NCI-H1092 (cell line): ENCODE measurements at regions not wholly inside any gene's neighbourhood (a gene's known extent, or its start where the extent isn't known, plus 50 kb on each side); places are given as distances from the start of the nearest gene placed in this dataset.

Source experiments
- DNase-seq: peaks from one replicate; lab custom pipeline; 2025; lab: John Stamatoyannopoulos, UW

DNA sequence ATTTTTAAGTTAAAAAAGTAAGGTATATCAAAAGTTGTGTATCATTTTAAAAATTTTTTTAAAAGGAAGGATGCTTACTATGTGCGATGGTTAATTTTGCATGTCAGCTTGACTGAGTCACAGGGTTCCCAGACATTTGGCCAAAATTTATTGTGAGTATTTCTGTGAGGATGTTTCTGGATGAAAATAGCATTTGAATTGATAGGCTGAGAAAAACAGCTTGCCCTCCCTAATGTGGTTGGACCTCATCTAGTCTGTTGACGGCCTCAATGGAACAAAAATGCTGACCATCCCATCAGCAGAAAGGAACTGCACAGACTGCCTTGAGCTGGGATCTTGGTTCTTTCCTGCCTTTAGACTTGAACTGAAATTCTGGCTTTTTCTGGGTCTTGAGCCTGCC, 724.5 kb downstream of the NCAM2 start:
- DNase-seq: no peak

DNA sequence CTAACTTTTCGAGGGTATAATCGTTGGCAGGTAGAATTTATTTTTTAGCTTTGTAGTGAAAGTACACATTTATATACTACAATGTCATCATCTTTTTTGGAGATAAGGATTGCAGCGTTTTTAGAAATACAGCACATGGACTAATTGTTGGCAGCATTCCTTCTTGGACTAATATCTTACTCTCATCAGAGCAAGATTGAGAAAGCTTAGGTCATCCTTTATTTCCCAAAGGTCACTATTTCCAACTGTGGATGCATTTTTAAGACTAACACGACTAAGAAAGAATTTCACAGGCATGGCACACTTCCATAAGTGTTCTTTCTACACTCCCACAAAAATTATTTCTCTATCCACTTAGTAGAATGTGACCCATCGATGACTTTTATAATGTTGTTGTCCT, 732.3 kb downstream of the NCAM2 start:
- DNase-seq: no peak

DNA sequence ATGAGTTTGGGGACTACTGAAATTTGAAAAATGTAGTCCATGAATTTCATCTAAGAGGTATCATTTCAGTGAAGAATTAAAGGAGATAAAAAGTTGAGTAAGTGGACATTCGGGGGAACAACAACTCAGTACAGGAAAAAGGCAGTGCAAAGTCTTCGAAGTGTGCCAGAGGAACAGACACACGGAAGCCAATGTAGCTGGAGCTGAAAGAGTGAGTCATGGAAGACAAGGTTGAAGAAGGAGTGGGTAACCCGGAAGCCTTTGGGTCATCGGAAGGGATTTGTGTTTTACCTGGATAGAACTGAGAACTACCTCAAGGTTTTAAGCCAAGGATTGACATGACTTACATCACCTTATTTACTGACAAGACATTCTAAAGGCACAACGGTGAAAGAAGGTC, 733.4 kb downstream of the NCAM2 start:
- no peak for DNase-seq

DNA sequence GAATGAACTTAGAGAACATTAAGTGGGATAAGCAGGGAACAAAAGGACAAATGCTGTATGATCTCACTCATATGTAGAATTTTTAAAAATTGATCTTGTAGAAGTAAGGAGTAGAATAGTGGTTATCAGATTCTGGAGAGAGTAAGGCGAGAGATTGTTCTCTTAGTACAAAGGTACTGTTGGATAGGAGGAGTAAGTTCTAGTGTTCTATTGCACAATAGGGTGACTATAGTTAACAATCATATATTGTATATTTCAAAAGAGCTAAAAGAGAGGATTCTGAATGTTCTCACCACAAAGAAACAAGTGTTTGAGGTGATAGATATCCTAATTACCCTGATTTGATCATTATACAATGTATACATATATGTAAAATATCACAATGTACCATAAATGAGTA, 735.9 kb downstream of the NCAM2 start:
- no peak for DNase-seq

DNA sequence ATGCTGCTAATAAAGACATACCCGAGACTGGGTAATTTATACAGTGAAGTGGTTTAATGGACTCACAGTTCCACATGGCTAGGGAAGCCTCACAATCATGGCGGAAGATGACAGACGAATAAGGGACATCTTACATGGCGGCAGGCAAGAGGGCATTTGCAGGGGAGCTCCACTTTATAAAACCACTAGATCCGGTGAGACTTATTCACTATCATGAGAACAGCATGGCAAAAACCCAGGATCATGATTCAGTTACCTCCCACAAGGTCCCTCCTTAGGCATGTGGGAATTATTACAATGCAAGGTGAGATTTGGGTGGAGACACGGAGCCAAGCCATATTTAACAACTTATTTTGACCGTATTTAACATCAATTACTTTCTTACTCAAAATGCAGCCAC, 739.0 kb downstream of the NCAM2 start:
- no peak for DNase-seq

DNA sequence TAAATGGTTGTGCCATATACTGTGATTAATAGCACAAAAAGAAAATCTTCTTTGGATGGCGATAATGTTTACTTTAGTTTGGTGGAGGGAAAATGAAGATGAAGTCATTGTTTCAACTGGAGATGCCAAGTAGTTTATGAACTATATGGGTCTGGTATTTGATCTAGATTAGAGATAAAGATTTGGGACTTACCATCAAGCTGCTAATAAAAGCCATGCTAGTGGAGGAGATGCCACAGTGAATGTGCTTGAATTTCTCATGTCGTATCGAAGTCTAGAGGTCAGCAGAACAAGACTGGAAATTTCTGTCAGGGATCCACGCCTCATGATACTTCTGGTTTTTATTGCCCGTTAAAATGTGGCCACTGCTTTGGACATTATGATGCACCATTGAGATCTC, 742.0 kb downstream of the NCAM2 start:
- no peak for DNase-seq

DNA sequence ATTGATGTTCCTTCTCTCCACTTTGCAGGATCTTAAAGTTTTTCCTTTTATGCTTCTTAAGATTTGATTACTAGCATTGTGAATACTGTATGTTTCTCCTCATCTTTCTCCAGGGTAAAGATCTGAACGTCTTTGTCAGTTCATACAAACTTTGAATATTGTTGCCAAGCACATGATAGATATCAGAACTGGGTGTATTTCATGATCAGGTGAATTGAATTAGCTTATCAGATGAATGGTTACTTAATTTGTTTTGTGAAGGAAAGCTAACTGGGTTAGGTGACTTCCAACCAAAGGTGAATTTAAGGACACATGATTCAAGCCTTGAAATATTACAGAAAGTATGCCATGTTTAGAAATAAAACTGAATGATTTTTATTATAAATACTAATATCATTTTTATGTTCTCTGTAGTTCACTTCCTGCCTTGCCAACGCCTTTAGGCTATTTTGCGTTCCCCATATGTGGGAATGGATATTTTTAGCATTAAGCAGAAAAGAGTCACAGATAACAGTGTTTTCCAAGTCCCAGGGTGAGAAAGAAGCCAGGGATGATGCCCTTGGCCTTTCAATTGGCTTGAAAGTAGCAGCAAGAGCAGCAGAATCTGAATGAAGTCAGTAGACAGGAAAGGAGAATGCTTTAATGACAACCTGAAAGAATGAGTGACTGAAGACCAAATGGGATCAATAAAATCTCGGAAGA, 752.1 kb downstream of the NCAM2 start:
- DNase-seq: no peak

DNA sequence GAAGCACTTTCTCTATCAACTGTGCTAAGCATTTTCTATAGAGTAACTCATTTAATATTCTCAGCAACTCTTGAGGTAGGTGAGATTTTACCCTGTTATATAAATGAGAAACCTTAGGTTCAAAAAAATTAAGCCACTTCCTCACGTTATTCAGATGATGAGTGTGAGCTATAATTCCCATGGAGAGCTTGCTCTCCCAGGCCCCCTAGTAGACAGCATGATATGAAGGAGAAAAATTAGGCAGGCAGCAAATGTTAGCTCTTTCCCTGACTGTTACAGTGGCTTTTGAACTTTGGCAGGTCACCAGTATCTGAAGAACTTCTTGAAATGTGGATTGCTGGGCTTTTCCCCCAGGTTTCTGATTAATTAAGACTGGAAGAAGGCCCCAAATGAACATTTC, 753.1 kb downstream of the NCAM2 start:
- peak; percentile 25 for DNase-seq

DNA sequence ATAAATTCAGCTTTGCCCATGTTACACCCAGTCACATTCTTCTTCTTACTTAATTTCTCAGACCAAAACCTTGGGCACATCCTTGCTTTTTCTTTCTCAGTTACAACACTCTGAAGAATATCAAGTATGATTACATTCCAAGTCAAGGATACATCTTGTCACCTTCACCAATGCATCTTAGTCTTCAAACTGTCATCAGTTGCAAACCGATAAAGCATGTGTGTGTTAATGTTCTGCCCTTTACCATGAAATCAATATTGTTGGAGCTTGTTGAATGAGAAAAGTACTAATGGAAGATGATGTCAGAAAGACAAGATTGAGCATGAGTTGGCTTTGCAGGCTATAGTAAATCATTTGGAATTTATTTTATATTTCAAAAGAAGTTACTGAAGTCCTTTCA, 764.6 kb downstream of the NCAM2 start:
- DNase-seq: no peak

DNA sequence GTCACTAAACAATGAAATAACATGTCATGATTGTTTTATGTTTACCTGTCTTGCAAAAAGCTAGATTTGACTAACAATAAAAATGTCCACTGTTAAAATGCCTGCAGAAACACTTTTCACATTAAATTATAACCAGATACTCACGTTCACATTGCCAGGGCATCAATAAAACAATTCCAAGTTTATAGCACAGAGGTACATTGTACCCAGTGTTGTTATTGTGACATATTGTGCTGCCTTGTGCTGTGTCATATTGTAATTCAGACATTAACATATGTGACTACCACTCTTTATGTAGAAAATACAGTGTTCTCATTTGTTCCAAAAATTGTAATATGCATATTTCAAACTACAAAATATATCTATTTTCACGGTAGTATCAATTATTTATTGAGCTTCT, 766.1 kb downstream of the NCAM2 start:
- no peak for DNase-seq

DNA sequence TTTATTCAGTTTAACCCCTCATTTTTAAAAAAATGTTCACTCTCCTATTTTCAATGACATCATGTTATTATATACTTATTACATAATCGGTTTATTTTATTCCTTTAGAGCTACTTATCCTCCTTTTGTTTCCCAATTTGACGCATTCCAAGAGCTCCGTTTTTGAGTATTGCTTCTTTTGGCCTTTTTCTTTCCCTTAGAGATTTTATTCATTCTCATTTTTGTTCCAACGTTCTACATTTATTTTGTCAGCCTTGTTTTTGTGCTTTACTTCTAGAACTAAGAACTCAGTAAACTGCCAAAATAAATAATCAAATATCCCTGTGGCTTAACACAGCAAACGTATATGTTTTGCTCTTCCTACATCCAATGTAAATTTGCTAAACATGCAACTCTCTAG, 769.1 kb downstream of the NCAM2 start:
- DNase-seq: no peak

DNA sequence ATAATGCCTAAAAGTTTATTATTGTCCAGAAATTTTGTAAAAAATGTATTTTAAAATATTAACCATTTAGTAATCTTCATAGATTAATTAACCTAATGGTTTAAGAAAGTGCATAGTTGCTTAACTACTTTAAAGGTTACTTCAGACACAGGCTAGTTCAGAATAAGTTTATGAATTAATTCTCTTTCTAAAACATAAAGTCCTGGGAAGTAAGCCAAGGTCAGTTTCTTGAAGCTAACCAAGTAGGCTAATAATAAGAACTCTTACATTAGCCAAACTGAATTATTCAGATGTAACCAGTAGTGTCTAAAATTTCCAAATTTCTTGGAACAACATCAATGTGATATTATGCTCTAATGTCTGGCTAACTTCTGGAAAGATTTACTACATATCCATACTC, 790.4 kb downstream of the NCAM2 start:
- no peak for DNase-seq

DNA sequence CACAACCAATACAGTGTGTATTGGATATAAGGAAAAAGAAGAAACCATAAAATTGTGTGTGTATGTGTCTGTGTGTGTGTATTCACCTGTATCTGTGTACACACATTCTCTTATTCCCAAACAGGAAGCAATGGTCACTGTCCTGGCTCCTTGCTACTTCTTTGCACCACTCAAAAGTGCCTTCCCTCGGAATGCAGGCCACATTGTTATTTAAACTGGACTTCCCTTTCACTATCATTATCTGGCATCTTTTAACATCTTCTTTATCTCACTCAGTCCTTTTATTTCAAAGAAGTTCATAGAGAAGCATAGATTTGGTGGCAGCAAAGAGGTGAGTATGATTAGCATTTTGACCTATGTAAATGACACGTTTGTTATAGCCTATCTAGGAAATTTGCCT, 803.7 kb downstream of the NCAM2 start:
- no peak for DNase-seq

DNA sequence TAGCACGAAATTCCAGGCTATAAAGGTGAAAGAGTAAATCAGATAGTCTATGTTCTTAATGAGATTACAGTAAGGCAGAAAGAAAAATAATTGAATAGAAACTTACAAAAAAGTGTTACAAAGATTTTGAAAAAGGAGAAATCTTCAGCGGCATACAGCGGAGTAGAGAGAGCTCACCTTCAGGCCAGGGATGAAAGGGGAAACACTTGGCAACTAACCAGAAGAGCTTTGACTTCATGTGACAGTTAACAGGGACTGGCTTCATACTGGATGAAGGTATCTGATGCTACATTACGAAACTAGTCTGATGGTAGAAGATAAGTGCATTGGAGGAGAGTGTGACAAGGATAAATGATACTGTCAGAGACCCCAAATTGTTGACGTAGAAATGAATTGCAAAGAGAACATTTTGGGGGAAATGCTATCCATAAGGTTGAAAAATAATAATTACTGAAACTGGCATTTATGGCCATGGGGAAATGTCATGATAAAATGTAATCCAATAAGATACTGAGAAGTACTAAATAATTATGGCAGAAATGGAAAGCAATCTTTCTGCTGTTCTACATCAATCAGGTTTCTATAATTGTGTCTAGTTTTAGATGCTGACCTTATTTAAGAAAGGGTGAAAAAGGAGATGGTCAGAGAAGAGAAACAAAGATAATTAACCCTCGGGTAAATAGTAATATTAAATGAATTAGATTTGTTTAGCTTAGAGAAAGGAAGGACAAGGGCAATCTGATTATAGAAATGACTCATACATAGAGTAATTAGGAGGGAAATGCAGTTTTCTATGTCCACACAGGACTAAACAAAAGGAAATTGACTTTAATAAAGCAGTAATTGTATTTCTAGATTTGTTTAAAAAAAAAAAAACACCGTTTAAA, 808.7 kb downstream of the NCAM2 start:
- no peak for DNase-seq

DNA sequence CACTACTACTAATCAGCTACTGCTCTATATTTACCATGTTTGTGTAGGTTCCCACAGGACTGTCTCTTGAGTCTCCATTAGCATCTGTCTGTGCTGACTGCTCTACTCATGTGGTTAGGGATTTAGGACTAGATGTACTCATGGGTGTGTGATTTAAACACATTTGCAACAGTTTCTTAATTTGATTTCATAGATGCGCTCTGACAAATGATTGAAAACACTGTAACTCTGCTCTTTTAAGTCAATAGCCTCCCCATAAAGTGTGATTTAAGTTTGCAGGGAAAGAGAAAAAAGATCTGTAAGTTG, 809.3 kb downstream of the NCAM2 start:
- DNase-seq: no peak

DNA sequence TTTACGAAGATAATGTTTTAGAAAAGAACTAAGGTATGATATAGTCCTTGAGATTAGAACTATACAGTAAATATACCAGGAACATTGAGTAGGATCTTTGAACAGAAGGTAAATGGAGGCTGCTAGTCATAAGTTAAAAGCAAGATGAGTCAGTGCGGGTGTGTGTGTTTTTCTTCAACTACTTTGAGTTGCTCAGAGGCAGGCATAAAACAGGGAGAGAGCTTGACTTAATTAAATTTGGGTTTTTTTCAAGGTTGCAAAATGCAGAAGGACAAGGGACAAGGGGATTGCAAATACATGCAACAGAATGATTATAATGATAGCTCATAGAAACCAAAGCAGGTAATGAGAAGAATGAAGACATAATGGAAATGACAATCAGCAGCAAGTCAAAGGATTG, 815.1 kb downstream of the NCAM2 start:
- DNase-seq: no peak

DNA sequence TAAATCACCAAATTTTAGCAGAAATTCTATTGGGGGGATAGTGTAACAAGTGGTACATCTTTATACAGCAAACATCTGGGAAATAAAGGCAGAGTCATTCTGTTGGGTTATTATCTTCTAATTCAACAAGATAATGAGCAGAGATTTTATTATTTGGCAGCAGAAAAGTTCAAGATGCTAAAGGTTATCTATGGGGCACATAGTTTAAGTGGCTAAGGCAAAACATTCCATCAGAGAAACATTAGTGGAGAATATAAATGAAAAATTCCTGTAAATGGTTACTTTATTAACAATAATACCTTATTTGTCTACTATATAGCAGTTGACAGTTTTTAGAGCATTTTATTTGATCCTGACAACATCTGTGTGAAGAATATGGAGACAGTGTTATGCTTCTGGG, 815.7 kb downstream of the NCAM2 start:
- DNase-seq: no peak

DNA sequence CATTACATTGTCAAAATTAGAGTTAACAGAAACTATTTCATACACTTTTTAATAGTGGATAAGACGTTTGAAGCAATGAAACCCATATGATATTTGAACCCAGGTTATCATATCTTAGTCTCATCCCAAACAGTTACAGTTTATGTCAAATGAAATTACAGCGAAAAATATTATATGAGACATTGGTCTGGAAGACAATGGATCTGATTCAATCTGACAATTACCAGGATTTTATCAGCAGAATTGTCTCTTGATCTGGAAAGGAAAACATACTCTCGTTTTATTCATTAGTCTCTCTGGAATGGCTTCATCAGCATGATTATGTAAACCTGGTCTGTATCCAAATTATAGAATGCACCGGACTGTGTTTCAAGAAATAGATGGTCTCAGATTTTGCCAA, 818.6 kb downstream of the NCAM2 start:
- DNase-seq: no peak

DNA sequence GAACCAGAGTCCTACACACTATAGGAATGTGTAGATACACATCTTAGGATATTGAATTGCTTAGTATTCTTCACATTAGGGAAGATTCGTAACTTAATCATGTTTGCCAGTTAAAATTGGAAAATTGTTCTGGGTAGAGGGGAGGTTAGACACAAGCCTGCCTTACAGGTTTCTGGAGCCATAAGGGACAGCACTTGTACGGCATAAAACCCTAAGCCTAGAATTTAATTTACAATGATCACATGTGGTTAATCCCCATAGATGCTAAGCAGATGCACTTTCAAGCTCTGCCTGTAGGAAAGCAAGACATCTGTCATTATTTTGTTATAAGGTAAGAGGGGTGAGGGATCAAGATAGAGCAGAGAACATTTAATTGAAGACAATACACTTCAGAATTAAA, 820.7 kb downstream of the NCAM2 start:
- DNase-seq: no peak

DNA sequence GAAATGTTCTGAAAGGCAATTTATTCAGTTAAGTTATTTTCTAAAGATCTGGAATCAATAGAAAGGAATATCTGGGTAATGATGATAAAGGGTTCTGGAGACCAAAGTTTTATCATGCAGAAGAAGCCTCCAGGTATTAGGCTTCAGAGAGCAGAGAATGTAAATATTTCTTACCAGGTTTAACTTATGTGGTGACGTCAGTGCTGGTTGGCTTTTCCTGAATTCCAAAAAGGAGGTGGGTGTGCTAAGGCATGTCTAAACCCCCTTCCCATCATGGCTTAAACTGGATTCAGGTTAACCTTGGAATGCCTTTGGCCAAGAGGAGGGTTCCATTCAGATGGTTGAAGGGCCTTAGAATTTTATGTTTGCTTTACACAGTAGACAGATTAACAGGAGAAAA, 829.9 kb downstream of the NCAM2 start:
- DNase-seq: no peak

DNA sequence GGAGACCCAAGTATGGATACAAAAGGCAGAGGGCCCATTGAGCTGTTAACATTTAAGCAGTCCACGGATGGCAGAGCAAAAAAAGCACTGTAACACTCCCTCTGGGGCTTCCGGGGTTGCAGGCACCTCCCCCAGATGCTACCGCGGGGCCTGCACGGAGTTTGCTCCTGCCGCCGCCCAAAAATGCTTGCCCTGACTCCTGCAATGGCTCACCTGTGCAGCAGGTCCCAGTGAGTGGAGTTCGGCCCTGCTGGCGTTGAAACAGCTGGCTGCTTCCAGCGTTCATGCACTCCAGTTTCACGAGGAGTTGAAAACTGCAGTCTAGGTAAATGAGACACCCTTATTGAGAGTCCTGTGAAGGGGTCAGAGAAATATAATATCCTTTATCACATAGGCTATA, 832.8 kb downstream of the NCAM2 start:
- no peak for DNase-seq

DNA sequence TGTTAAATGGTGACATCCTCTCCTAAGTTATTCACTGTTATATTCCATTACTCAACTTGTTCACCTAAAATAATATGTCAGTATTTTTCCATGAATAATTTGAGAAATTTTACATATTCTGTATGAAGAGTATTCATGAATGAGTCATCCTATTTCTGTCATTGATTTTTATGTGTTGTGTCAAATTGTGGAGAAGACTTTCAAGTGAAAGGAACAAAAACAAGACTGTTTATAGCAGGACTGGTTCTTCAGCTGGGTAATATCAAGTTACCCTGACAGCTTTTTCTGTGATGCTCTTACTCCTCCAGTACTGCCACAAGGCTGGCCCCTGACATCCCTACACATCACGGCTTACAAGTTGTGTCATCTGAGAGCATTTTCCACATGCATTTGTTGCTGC, 847.7 kb downstream of the NCAM2 start:
- no peak for DNase-seq

DNA sequence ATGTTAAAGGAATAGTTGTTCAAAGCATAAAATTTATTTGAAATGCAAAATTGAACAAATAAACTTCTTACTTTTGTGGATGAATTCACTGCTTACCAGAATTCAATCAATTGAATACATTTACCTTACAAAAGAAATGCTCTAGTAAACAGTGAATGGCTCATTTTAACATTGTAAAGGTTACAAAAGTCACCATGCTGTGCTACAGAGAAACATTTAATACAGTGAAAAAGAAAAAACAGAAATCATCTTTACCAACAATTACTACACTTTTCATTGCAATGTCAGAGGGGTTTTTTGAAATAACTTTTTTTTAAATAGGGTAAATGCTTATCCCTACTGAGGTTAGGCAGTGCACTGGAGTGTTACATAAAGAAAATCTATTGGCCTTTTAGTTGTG, 853.0 kb downstream of the NCAM2 start:
- no peak for DNase-seq

DNA sequence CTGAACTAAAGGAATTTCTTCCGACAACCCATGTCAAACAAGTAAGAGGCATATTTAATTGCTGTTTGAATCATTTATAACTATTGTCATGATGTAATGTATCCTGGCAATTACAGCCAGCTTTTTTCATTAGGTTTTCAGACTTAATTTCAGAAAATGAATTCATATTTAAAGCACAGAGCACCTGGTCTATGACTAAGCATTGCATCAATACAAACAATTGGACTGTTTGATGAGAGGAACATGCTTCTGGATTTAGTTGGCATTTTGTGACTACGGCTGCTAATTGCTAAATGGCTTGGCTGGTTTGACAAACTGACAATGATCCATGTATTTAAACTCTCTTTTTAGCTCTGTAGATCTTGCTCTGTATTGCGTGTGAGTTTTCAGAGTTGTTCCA, 853.4 kb downstream of the NCAM2 start:
- DNase-seq: no peak
